IgD-negative memory B cell (primary cell): ENCODE measurements at regions not wholly inside any gene's neighbourhood (a gene's known extent, or its start where the extent isn't known, plus 50 kb on each side); places are given as distances from the start of the nearest gene placed in this dataset.
"Not testable (repeated sequence)": the region's sequence is repeated elsewhere in the genome, so short reads cannot be mapped to it uniquely, and the experiment has no call there.

Experiments used
- H3K27ac Mint-ChIP-seq, 3 donors: one replicate each; pipeline ENCODE4 v1.8.0; 2020 to 2022; ENCODE audit warnings: mild to moderate bottlenecking in 3 of 3, mixed read lengths in 3 of 3, moderate library complexity in 1 of 3
- H3K27me3 Mint-ChIP-seq: one replicate; pipeline ENCODE4 v1.8.0; 2021; ENCODE audit warnings: mixed read lengths
- H3K36me3 Mint-ChIP-seq: one replicate; pipeline ENCODE4 v1.8.0; 2020; ENCODE audit warnings: mild to moderate bottlenecking, mixed read lengths
- H3K4me1 Mint-ChIP-seq, 3 donors: one replicate each; pipeline ENCODE4 v1.8.0; 2020 to 2022; ENCODE audit warnings: mixed read lengths in 3 of 3, mild to moderate bottlenecking in 1 of 3
- H3K4me3 Mint-ChIP-seq, 4 donors: one replicate each; pipeline ENCODE4 v1.8.0; 2020 to 2022; ENCODE audit warnings: mild to moderate bottlenecking in 4 of 4, mixed read lengths in 4 of 4, moderate library complexity in 3 of 4
- H3K9me3 Mint-ChIP-seq, 3 donors: one replicate each; pipeline ENCODE4 v1.8.0; 2020 to 2021; ENCODE audit warnings: mixed read lengths in 3 of 3, mild to moderate bottlenecking in 1 of 3

DNA sequence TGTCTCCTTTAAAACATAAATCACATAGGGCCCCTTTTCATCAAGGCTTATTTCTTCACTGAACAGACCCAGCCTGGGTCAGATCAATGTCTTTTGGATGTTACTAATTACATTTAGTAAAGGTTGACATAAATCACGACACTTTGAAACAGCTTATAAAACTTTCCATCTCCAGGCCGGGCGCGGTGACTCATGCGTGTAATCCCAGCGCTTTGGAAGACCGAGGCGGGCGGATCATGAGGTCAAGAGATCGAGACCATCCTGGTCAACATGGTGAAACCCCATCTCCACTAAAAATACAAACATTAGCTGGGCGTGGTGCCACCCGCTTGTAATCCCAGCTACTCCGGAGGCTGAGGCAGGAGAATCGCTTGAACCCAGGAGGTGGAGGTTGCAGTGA lies 166.5 kb upstream of the MINDY3 start:
- not testable (repeated sequence) for H3K36me3 Mint-ChIP-seq, H3K27me3 Mint-ChIP-seq, H3K4me3 Mint-ChIP-seq, H3K4me1 Mint-ChIP-seq, H3K27ac Mint-ChIP-seq, H3K9me3 Mint-ChIP-seq

DNA sequence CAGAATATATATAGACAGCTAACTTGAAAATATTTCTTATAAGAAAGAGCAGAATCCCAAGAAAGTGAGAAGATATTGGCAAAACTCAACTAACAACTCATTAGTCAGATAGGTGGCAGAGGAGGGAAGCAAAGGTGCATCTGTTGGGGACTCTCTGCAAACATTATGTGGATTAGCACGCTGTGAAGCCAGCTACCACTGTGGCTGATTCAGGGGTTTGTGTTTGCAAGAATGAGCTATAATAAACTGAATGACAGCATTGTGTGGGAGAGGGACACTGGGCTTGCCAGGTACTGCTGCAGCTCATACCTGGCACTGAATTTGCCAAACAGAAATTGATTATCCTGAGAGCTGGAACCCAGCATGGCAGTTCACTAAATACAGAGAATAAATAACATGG lies 170.3 kb upstream of the MINDY3 start:
- no peak overlapping the region for H3K4me3 Mint-ChIP-seq
- peaks cover 4 to 10% (median 4%) of the 10 kb centered on the region in 3 donors for H3K9me3 Mint-ChIP-seq
- no peak overlapping the region for H3K27ac Mint-ChIP-seq
- no peaks in the 10 kb centered on the region for H3K4me1 Mint-ChIP-seq
- no peaks in the 10 kb centered on the region for H3K36me3 Mint-ChIP-seq
- no peaks in the 10 kb centered on the region for H3K27me3 Mint-ChIP-seq

DNA sequence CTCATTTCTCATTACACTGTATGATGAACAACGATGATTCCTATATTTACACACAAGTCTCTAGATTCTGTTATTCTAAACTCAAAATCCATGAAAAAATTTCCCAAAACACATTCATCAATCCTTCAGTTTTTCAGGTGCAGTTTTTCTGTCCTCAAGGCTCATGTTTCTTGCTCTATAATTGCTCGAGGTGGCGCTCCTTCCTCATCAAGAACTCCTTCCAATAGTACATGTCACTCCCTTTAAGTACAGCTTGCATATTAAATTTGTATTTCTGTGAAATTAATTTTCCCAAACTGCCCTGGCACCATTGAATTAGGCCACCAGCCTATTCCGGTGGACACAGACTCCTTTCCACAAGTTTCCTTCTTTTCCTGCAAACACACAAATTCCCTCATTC lies 188.7 kb upstream of the MINDY3 start:
- no peaks in the 10 kb centered on the region for H3K27me3 Mint-ChIP-seq
- no peak overlapping the region for H3K27ac Mint-ChIP-seq
- no peak overlapping the region for H3K4me3 Mint-ChIP-seq
- no peaks in the 10 kb centered on the region for H3K4me1 Mint-ChIP-seq
- H3K36me3 Mint-ChIP-seq: no peaks in the 10 kb centered on the region
- peaks cover 2 to 9% (median 5%) of the 10 kb centered on the region in 3 donors for H3K9me3 Mint-ChIP-seq

DNA sequence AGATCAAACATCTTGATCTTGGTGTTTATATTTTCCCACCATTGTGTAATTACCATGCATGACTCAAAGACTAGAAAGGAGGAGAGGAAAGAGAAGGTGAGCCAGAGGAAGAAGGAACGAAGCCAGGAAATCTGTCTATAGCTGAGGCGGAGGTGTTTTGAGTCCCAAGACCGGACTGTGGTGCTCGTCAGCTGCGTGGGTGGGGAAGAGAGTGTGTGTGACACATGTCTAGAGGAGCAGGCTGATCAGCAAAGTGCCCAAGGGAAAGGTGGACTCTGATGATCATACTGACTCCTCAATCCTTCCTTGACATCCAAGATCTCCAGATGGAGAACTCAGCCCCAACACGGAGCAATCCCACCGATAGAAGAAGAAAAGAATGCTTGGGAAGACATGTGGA lies 189.5 kb upstream of the MINDY3 start:
- Mint-ChIP-seq H3K36me3 (no peaks in the 10 kb centered on the region), H3K27me3 (no peaks in the 10 kb centered on the region), H3K4me3 (no peak overlapping the region), H3K27ac (no peak overlapping the region), H3K4me1 (no peaks in the 10 kb centered on the region), H3K9me3 (peaks cover 4 to 12% (median 5%) of the 10 kb centered on the region in 3 donors)

GRCh38 chr10:16063350-16063749 lies 203.0 kb upstream of the MINDY3 start:
- Mint-ChIP-seq H3K27ac (no peak overlapping the region), H3K36me3 (no peaks in the 10 kb centered on the region), H3K4me3 (no peak overlapping the region), H3K9me3 (peaks cover 1 to 4% (median 3%) of the 10 kb centered on the region in 3 donors), H3K27me3 (no peaks in the 10 kb centered on the region), H3K4me1 (no peaks in the 10 kb centered on the region)

- not testable (repeated sequence) for H3K27ac Mint-ChIP-seq, H3K9me3 Mint-ChIP-seq, H3K27me3 Mint-ChIP-seq, H3K36me3 Mint-ChIP-seq, H3K4me1 Mint-ChIP-seq, H3K4me3 Mint-ChIP-seq
Measured at GRCh38 chr10:16083551-16083950, 223.2 kb upstream of the MINDY3 start.

GRCh38 chr10:16105082-16105481 lies 244.8 kb upstream of the MINDY3 start:
- no peak overlapping the region for H3K4me3 Mint-ChIP-seq
- H3K27ac Mint-ChIP-seq: no peak overlapping the region
- H3K36me3 Mint-ChIP-seq: no peaks in the 10 kb centered on the region
- H3K27me3 Mint-ChIP-seq: no peaks in the 10 kb centered on the region
- peaks cover 4 to 7% (median 5%) of the 10 kb centered on the region in 3 donors for H3K9me3 Mint-ChIP-seq
- H3K4me1 Mint-ChIP-seq: no peaks in the 10 kb centered on the region

DNA sequence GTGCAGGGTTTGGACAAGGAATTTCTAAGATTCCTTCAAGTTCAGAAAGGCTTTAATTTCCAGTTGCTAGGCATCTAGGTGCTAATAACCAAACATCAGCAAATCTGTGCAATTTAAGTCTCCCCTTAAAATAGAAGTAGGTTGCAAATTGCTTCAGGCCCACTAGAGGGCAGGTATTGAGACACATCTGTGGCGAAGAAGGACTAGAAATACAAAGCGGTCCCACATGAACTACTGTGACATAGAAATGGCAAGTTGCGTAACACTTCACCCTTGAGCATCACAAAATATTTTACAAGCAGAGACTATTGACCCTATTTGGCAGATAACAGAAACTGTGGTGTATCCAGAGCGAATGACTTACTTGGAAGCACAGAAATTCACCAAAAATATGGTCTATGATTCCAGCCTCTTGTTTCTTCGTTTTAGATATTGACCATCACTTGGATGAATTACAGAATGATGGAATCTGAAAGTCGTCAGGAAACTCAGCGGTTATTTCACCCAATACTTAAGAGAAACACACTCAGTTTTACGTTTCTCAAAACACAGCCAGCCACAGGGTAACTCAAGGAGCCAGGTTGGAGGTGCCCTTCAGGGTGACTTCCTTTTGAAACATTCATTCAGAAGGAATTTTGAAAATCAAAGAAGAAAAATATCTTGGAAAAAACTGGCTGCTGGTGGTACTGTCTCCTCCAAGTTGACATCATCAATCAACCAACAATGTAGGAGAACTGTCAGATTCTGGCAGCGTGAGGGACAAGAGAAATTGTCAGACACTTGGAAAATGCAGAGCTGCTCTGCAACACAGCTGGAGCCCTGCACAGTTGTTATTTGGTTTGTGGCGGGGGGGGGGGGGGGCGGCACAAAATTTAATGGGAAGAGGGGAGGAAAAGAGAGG lies 256.3 kb upstream of the MINDY3 start:
- Mint-ChIP-seq H3K36me3 (no peaks in the 10 kb centered on the region), H3K27me3 (no peaks in the 10 kb centered on the region), H3K27ac (no peak overlapping the region), H3K4me1 (no peaks in the 10 kb centered on the region), H3K4me3 (no peak overlapping the region), H3K9me3 (peaks cover 0 to 2% (median 2%) of the 10 kb centered on the region in 3 donors)

DNA sequence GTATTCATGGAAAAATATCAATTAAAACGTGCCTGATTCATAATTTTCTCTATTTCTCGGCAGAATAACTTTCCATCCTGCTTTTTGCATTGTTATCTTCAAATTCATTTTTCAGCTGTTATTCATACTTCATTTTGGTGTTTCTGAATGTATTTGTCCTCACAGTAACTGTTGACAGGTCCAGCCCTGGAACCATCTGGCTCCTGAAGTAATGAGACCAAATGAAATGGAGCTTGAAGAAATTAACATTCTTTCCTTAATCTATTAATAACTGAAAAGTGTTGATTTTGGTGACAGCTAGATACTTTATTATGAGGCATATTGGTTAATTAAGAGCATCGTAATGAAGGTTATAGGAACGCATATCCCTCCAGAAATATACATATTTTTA lies 257.0 kb upstream of the MINDY3 start:
- Mint-ChIP-seq H3K4me3 (no peak overlapping the region), H3K36me3 (no peaks in the 10 kb centered on the region), H3K27me3 (peaks cover 1% of the 10 kb centered on the region), H3K9me3 (peaks cover 0 to 2% (median 2%) of the 10 kb centered on the region in 3 donors), H3K27ac (no peak overlapping the region), H3K4me1 (no peaks in the 10 kb centered on the region)

GRCh38 chr10:16119445-16119844 lies 259.1 kb upstream of the MINDY3 start:
- H3K27ac Mint-ChIP-seq: no peak overlapping the region
- peaks cover 1% of the 10 kb centered on the region for H3K27me3 Mint-ChIP-seq
- no peaks in the 10 kb centered on the region for H3K4me1 Mint-ChIP-seq
- no peaks in the 10 kb centered on the region for H3K9me3 Mint-ChIP-seq
- no peak overlapping the region for H3K4me3 Mint-ChIP-seq
- H3K36me3 Mint-ChIP-seq: no peaks in the 10 kb centered on the region

DNA sequence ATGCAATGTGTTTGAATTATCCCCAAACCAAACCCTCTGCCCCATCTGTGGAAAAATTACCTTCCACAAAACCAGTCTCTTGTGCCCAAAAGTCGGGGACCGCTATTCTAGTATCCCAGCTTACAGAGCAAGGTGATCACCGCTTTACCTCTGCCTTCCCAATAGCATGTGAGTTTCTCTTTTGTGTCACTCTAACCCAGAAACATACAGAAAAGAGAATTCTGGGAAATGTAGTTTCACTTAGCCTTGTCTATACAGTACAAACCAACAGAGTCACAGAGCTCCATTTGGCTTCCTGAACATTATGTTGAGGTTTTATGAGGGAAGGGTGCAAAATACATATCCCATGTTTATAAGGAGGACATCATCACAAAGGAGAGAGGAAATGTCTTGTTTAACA lies 260.3 kb upstream of the MINDY3 start:
- Mint-ChIP-seq H3K27me3 (peaks cover 1% of the 10 kb centered on the region), H3K4me1 (no peaks in the 10 kb centered on the region), H3K9me3 (no peaks in the 10 kb centered on the region), H3K27ac (no peak overlapping the region), H3K36me3 (no peaks in the 10 kb centered on the region), H3K4me3 (no peak overlapping the region)

- H3K9me3 Mint-ChIP-seq: peaks cover 4 to 12% (median 5%) of the 10 kb centered on the region in 3 donors
- H3K4me1 Mint-ChIP-seq: no peaks in the 10 kb centered on the region
- H3K27ac Mint-ChIP-seq: no peak overlapping the region
- peaks cover 1% of the 10 kb centered on the region for H3K36me3 Mint-ChIP-seq
- no peaks in the 10 kb centered on the region for H3K27me3 Mint-ChIP-seq
- no peak overlapping the region for H3K4me3 Mint-ChIP-seq
Measured at GRCh38 chr10:16141499-16141898, 281.2 kb upstream of the MINDY3 start.

DNA sequence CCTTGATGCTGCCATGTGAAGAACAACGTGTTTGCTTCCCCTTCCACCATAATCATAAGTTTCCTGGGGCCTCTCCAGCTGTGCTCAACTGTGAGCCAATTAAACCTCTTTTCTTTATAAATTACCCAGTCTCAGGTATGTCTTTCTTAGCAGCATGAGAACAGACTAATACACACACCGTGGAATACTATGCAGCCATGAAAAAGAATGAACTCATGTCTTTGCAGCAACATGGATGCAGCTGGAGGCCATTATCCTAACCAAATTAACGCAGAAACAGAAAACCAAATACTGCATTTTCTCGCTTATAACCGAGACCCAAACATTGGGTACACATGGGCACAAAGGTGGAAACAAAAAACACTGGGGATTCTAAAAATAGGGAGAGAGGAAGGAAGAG lies 286.7 kb upstream of the MINDY3 start:
- Mint-ChIP-seq H3K27me3 (no peaks in the 10 kb centered on the region), H3K27ac (no peak overlapping the region), H3K9me3 (peaks cover 5 to 18% (median 6%) of the 10 kb centered on the region in 3 donors), H3K4me3 (no peak overlapping the region), H3K4me1 (no peaks in the 10 kb centered on the region), H3K36me3 (peaks cover 3% of the 10 kb centered on the region)

GRCh38 chr10:16155834-16156233 lies 281.0 kb upstream of the PTER start:
- H3K9me3 Mint-ChIP-seq: peaks cover 4 to 12% (median 6%) of the 10 kb centered on the region in 3 donors
- no peaks in the 10 kb centered on the region for H3K4me1 Mint-ChIP-seq
- no peaks in the 10 kb centered on the region for H3K27me3 Mint-ChIP-seq
- no peak overlapping the region for H3K4me3 Mint-ChIP-seq
- H3K27ac Mint-ChIP-seq: no peak overlapping the region
- no peaks in the 10 kb centered on the region for H3K36me3 Mint-ChIP-seq

DNA sequence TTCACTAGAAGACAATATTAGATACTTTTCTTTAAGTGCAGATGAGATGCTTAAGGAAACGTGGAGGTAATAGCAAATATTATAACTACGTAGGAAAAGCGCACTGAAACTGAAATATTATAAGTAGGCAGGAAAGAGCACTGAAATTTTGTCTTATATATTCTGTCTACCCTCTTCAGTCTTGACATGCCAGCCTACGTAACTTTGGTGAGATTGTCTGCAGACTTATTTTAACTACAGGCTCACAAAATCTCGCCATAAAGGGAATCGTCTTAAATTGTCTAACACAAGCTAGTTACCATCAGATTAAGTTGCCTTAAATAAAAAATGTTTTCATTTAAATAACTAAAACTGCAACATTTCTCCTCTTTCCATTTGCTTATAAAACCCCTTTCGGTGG lies 280.1 kb upstream of the PTER start:
- Mint-ChIP-seq H3K27me3 (no peaks in the 10 kb centered on the region), H3K9me3 (peaks cover 2 to 10% (median 3%) of the 10 kb centered on the region in 3 donors), H3K4me3 (no peak overlapping the region), H3K27ac (no peak overlapping the region), H3K36me3 (no peaks in the 10 kb centered on the region), H3K4me1 (no peaks in the 10 kb centered on the region)

DNA sequence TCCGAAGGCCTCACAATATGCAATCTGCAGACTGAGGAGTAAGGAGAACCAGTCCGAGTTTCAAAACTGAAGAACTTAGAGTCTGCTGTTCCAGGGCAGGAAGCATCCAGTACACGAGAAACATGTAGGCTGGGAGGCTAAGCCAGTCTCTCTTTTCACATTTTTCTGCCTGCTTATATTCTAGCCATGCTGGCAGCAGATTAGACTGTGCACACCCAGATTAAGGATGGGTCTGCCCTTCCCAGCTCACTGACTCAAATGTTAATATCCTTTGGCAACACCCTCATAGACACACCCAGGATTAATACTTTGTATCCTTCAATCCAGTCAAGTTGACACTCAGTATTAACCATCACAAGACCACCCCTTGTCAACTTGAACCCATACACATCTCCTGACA lies 271.7 kb upstream of the PTER start:
- not testable (repeated sequence) for H3K27ac Mint-ChIP-seq, H3K4me3 Mint-ChIP-seq, H3K4me1 Mint-ChIP-seq, H3K36me3 Mint-ChIP-seq, H3K27me3 Mint-ChIP-seq
- H3K9me3 Mint-ChIP-seq: peaks cover 2 to 19% (median 14%) of the 10 kb centered on the region in 3 donors
